B cell (primary cell): ENCODE measurements at regions not wholly inside any gene's neighbourhood (a gene's known extent, or its start where the extent isn't known, plus 50 kb on each side); places are given as distances from the start of the nearest gene placed in this dataset.

Experiments used
- CTCF ChIP-seq: fragments of 200-600 bp; IDR thresholded peaks from one replicate; pipeline ENCODE4 v1.8.0; 2022; ENCODE audit warnings: antibody characterized with exemption, mild to moderate bottlenecking
- EZH2 ChIP-seq: IDR thresholded peaks from 2 replicates; pipeline ENCODE4 v1.6.1; 2012; ENCODE audit warnings: borderline replicate concordance, low read depth, mild to moderate bottlenecking, moderate library complexity, low read length; ENCODE audit not compliant: insufficient read depth, poor library complexity, severe bottlenecking

GRCh38 chr2:177147834-177148445 lies 64.7 kb upstream of the HNRNPA3 start:
- TF ChIP-seq CTCF: no peak
- TF ChIP-seq EZH2: no peak
